HCEC 1CT (cell line): ENCODE measurements at regions not wholly inside any gene's neighbourhood (a gene's known extent, or its start where the extent isn't known, plus 50 kb on each side); places are given as distances from the start of the nearest gene placed in this dataset.

Source experiments
- DNase-seq: peaks from one replicate; pipeline ENCODE4 v3.0.0-alpha.2; 2017

GRCh38 chr2:144835634-144836350 lies 315.9 kb upstream of the ZEB2 start:
- no peak for DNase-seq

DNA sequence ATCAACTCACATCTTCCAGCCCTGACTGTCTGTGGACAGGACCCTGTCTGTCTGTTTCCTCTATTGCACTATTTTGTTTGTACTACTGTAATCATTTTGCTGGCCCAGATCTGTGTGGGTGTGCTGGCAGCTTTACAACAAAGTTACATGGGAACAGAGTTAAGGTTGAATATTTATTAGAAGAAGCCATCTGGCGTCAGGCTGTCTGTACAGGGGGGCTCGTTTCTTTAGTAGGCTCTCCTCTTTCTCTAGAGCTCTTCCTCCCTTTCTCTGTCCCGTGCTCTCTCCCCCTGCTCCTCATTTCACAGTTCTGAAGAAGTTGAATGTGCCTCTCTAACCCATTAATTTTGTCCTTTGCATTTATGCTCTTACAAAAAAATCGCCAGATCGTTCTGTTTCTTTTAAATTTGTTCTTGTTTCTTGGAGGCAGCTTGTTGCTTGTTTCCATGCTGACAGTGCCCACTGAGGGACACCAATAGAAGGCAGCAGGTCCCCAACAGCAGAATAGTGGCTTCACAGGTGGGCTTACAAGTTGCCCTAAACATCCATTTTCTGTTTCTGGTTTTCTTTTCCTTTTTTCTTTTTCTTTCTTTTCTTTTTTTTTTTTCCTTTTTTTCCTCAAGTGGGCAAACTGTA lies 315.2 kb upstream of the ZEB2 start:
- peak; percentile 50 for DNase-seq

GRCh38 chr2:144834363-144834762 lies 314.4 kb upstream of the ZEB2 start:
- DNase-seq, result no peak

- DNase-seq, result no peak
Measured at GRCh38 chr2:144833075-144833637, 313.2 kb upstream of the ZEB2 start.

DNA sequence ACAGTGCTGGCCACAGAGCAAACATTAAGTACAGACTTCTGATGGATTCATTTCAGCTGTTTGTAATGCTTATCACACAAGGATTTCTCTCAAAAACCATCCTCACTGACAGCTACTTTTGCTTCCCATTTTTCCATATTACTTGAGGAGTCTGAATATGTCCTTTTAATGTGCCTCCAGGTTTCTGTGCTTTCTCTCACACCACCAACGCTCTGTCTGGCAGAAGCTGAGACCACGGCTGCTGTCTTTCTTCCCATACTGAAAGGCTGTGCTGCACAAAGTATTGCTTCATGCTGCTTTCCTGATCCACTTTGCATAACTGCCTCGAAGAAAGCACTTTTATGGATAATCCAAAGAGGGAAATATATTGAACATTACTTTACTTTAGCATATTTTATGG lies 312.1 kb upstream of the ZEB2 start:
- DNase-seq, result no peak

DNA sequence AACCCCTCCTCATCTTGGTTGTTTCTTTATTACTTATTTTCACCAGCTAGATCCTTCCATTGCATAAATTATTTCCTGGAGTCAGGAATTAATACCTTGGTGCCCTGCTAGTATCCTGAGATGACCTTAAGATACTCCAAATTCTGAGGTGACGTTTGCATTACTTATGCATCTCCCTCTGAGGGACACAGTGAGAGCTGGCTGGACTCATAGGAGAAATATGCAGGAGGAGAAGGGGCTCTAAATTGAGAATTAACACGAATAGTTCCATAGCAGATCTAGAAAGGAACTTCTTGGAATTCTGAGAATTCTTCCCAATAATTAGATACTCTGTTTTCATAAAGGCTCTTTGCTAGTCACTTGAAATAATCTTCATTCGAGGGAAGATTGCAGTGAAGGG lies 310.6 kb upstream of the ZEB2 start:
- no peak for DNase-seq

GRCh38 chr2:144827404-144827803 lies 307.5 kb upstream of the ZEB2 start:
- no peak for DNase-seq

DNA sequence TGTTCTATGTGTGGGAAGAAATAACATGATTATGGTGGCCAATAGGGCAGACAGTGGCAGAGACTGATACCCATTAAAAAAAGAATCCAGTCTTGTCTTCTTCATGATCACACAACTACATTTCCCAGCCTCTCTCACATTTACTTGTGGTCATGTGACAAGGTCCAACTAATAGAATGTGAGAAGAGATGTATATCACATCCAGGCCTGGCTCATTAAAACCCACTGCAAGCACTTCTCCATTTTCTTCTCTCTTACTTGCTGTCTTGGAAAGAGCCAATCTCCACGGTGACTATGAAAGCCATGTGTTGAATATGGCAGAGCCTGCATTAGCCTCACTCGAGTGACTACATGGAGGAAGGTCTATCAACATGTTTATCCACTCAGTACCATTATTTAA lies 306.2 kb upstream of the ZEB2 start:
- DNase-seq, result no peak

DNA sequence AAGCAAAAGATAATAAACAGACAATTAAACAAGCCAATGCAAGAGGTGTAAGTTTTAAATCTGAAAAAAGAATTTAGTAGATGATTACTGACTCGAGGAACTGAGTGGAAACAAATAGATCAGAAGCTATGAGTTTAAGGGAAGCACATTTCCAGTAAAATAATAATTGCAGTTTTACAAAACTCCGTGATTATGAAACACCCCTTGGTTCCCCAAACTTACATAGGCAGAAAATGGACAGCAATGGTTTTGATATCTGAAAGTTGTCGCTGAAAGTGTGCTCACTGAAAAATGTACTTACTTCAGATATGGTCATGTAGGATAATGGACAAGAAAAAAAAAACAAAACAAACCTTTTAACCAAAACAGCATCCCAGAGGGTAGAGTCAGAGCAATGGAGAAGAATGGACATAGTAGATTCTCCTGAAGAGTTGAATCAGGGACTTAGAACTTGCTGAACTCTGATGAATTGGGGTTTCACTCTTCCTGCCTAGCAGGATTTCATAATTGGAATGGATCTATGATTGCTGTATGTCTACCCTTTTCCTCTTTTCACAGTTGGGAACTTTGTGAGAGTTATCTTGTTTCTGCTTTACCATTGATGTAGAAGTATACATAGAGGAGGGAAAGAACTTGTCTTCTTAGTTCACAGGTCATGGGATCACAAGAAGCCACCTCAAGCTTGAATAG lies 305.6 kb upstream of the ZEB2 start:
- no peak for DNase-seq

- DNase-seq, result no peak
Measured at GRCh38 chr2:144824306-144825080, 304.6 kb upstream of the ZEB2 start.

DNA sequence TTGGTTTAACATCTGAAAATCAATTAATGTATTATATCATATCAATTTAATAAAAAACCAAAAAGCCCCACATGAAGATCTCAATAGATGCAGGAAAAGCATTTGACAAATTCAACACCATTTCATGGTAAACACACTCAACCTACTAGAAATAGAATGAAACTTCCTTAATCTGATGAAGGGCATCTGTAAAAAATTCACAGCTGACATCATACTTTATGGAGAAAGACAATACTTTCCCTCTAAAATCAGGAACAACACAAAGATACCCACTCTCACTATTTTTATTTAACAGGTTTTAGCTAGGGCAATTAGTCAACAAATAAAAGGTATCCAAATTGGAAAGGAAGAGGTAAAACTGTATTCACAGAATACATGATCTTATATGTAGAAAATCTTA lies 303.0 kb upstream of the ZEB2 start:
- no peak for DNase-seq

DNA sequence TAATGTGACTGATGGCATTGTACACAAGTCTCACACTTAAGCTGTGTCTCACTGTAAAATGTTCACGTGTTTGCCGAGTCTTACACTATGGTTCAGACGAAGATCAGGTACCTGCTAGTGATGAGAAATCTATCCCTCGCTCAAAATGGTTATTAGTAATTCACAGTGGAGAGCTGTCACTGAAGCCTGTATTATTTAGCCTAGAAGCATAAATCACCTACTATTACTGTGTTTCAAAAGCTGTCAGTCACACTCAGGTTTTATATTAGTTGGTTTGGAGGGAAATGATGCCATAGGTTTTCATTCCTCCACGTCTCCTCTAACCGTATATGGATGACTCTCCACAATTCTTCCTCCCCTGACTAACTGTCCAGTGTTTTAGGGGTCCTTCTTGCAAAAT lies 292.4 kb upstream of the ZEB2 start:
- no peak for DNase-seq

DNA sequence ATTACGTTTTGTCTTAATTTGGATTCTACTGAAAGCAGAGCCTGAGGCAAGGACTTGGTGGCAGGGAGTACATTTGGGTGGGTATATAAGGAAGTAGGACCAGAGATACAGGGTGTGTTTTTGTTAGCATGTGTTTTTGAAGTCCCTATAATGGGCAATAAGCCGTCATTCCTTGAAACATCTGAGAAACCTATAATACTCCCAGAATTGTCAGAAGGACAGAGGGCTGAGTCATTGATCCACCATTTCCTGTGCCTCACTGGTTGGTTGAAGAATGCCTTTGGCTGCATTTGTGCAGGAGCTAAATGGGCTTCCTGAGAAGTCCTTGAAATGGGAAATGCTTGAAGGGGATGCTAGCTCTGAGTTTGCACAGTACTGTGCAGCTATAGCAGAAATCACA lies 281.8 kb upstream of the ZEB2 start:
- DNase-seq, result peak; percentile 83

DNA sequence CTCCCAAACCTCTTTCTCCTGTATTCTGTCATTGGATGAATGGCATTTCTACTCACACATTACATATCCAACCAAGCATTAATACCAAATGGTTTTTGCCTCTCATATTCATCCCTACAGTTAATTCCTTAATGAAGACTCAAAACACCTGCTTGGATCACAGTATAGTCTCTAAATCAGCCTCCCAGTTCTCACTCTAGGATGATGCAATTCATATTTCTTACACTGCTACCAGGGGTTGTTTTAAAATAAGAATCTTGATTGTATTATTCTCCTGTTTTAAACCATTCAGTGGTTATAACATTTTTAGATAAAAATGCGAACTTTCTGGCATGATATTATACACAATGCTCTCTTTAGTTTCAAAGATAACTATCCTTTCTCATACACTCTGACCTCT lies 281.4 kb upstream of the ZEB2 start:
- DNase-seq, result no peak

DNA sequence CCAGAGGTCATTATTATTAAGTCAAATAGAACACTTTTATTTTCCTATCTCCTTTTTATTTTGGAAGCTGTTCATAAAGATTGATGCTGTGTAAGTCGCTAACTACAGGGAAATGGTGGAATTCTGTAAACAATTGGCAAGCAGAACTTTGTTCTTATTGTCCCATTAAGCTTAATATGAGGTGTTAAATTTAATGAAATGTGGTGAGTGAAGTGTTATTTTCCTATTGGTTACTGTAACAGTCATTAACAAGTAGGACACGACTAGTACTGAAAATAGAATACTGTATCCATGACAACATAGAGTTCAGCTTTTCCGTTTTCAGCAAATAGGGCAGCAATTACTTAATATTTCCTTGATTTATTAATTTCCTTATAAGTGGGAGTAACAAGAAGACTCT lies 279.1 kb upstream of the ZEB2 start:
- no peak for DNase-seq

- no peak for DNase-seq
Measured at GRCh38 chr2:144798034-144798433, 278.1 kb upstream of the ZEB2 start.

DNA sequence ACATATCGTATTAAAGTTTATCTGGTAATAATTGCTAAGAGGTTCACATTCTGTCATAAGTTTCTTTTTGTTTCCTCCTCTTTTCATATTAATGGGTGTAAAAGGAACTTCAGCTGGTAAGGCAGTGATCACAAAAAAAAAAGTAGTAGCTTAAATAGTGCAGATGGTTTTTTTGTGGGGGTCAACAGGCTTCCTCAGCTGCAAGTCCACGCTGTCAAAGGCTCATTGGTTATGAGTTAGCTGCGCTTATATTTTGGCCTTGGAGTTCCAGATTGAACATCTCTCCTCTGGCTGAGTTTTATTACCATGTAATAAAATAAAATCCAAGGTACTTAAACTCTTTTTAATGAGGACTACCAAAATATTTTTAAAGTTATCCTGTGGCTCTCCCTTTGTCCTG lies 277.0 kb upstream of the ZEB2 start:
- no peak for DNase-seq

DNA sequence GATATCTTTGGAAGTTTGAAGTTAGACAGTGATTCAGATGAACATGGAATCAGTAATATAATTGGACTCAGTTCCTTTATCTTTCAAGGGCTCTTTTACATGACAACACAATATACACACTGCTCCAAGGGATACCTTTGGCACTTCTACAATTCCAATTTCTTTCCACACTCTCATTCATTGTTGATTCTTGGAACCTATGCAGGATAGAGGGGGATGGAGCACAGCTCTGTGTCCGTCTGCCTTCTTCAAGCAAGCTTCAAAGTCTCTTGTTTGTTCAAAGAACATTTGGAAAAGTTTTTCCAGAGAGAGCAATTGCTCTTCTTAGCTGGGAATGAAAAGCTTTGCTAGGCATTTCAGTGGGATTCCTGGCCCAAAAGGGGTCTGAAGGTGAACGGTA lies 276.2 kb upstream of the ZEB2 start:
- no peak for DNase-seq

DNA sequence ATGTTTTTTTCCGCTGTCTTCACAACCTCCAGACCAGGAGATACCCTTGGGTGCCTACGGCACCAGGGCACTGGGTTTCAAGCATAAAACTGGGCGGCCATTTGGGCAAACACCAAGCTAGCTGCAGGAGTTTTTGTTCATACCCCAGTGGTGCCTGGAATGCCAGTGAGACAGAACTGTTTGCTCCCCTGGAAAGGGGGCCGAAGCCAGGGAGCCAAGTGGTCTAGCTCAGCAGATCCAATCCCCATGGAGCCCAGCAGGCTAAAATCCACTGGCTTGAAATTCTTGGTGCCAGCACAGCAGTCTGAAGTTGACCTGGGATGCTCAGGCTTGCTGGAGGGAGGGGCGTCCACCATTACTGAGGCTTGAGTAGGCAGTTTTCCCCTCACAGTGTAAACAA lies 265.3 kb upstream of the ZEB2 start:
- no peak for DNase-seq

GRCh38 chr2:144780983-144781382 lies 261.1 kb upstream of the ZEB2 start:
- no peak for DNase-seq

DNA sequence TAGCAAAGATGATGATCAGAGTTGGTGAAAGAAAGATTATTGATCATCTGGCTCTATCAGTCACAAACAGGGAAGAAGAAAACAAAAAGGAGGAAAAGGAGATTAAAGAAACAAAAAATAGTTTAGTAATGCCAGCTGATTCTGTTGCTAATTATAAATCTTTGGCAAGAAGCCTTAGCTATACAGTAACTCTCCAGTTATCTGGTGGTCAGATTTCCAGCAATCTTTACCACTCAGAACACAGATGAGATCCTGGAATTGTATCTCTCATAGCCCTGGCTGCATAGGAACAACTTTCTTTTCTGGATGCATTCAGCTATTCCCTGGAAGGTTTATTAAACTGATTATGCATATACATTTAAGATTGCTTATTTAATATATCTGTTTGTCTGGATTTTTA lies 256.8 kb upstream of the ZEB2 start:
- DNase-seq, result peak; percentile 6

GRCh38 chr2:144774809-144775208 lies 254.9 kb upstream of the ZEB2 start:
- DNase-seq, result no peak

DNA sequence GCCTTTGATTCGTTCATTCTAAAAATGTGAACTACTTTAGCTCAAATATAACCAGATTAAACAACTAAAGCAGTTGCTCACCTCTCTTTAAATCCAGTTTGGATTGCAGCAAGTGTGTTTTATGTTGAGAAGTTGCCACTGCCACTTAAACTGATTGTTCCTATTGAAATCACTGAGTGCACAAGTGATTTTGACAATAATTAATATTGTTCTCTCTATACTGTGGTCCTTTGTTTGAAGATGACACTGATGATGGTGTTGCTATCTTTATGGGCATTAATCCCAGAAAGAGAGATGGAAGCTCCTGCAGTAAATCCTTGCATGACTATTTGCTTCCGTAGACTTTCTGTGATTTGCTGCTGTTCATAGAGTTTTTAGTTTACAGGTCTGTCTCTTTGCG lies 251.4 kb upstream of the ZEB2 start:
- no peak for DNase-seq
